Ovary (tissue), 3 donors: ENCODE measurements at regions not wholly inside any gene's neighbourhood (a gene's known extent, or its start where the extent isn't known, plus 50 kb on each side); places are given as distances from the start of the nearest gene placed in this dataset.

Source experiments
- CTCF ChIP-seq, 3 donors: fragments of 450-650 bp in 2 of 3; fragments of 200-600 bp in 1 of 3; IDR thresholded peaks; one replicate each; pipeline versions ENCODE4 v1.5.1 to v1.8.0; 2016 to 2022; ENCODE audit warnings: antibody characterized with exemption in 3 of 3, mild to moderate bottlenecking in 1 of 3
- EP300 ChIP-seq: sonication (generic); formaldehyde crosslinking; IDR thresholded peaks from one replicate; pipeline ENCODE4 v1.6.1; 2017; ENCODE audit warnings: antibody characterized with exemption
- POLR2A ChIP-seq: fragments of 450-650 bp; IDR thresholded peaks from one replicate; pipeline ENCODE4 v1.6.1; 2017; ENCODE audit warnings: antibody characterized with exemption, mild to moderate bottlenecking, moderate library complexity
- donor health status: DM: no; HTN: no; CAD: no.

- TF ChIP-seq CTCF (IDR thresholded peaks at IDR 0.05): no peak
- TF ChIP-seq POLR2A: no peak
- no peak for TF ChIP-seq EP300
Measured at GRCh38 chr14:87109271-87109670, 883.7 kb downstream of the GALC start.
